ENCODE measurements at regions not wholly inside any gene's neighbourhood (a gene's known extent, or its start where the extent isn't known, plus 50 kb on each side); places are given as distances from the start of the nearest gene placed in this dataset.

DNA sequence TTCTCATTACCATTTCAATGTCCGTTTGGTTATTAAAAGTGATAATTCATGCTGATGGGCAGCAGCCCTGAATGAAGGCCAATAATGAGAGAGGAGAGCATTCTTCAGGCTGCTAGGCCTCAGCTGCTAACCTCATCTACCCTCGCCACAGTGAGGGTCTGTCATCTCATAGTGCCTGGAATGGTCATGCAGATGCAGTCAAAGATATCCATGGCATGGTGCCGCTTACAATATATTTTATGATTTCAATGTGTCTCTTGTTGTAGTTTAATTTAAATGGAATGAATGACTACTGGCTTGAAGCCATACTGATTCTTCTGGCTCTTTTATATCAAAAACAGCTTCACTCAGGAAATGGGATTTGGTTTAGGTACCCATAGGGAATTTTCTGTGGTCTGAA is 126.9 kb downstream of the SLC16A9 start:
- FAIRE-seq = no peak
- 77 to 91% (median 80%) methylated on average over 3 of the region's 3 CpGs for WGBS, 3 donors
- no peaks in the 10 kb centered on the region for H3K36me3 ChIP-seq (ENCODE audit: control insufficient read depth in 3 of 3, insufficient read depth in 2 of 3, low read depth in 1 of 3, low read length in 3 of 3)

GRCh38 chr10:59582058-59582457 is 127.6 kb downstream of the SLC16A9 start:
- Histone ChIP-seq H3K27ac (ENCODE audit: low read depth in 1 of 3, low read length in 2 of 3) (no peak overlapping the region), H3K9me3 (ENCODE audit: control insufficient read depth in 2 of 2, insufficient read depth in 1 of 2, low read depth in 1 of 2, low read length in 1 of 2) (no peaks in the 10 kb centered on the region), H3K36me3 (ENCODE audit: control insufficient read depth in 3 of 3, insufficient read depth in 2 of 3, low read depth in 1 of 3, low read length in 3 of 3) (no peaks in the 10 kb centered on the region), H3K4me3 (ENCODE audit: low read depth in 1 of 3, low read length in 3 of 3) (no peak overlapping the region), H3K4me1 (ENCODE audit: control insufficient read depth in 3 of 3, insufficient read depth in 2 of 3, low read depth in 1 of 3, low read length in 2 of 3) (no peaks in the 10 kb centered on the region), H3K27me3 (ENCODE audit: control insufficient read depth in 3 of 3, insufficient read depth in 3 of 3, low read length in 3 of 3) (no peaks in the 10 kb centered on the region)
- WGBS, 3 donors = 80 to 94% (median 81%) methylated on average over 3 of the region's 3 CpGs
- FAIRE-seq = no peak
- DNase-seq = no peak

More for the DNA sequence above, 126.9 kb downstream of the SLC16A9 start:
- DNase-seq = no peak
- Histone ChIP-seq H3K27ac (ENCODE audit: low read depth in 1 of 3, low read length in 2 of 3) (no peak overlapping the region), H3K9me3 (ENCODE audit: control insufficient read depth in 2 of 2, insufficient read depth in 1 of 2, low read depth in 1 of 2, low read length in 1 of 2) (no peaks in the 10 kb centered on the region), H3K27me3 (ENCODE audit: control insufficient read depth in 3 of 3, insufficient read depth in 3 of 3, low read length in 3 of 3) (no peaks in the 10 kb centered on the region), H3K4me3 (ENCODE audit: low read depth in 1 of 3, low read length in 3 of 3) (no peak overlapping the region), H3K4me1 (ENCODE audit: control insufficient read depth in 3 of 3, insufficient read depth in 2 of 3, low read depth in 1 of 3, low read length in 2 of 3) (no peaks in the 10 kb centered on the region)

GRCh38 chr10:59580026-59580863 is 129.4 kb downstream of the SLC16A9 start:
- H3K27ac ChIP-seq (ENCODE audit: low read depth in 1 of 3, low read length in 2 of 3) = no peak overlapping the region
- H3K9me3 ChIP-seq (ENCODE audit: control insufficient read depth in 2 of 2, insufficient read depth in 1 of 2, low read depth in 1 of 2, low read length in 1 of 2) = no peaks in the 10 kb centered on the region
- DNase-seq (peak; percentile 9 to 31), FAIRE-seq (no peak)
- peaks cover 0 to 3% (median 0%) of the 10 kb centered on the region in 3 donors for H3K27me3 ChIP-seq (ENCODE audit: control insufficient read depth in 3 of 3, insufficient read depth in 3 of 3, low read length in 3 of 3)
- H3K36me3 ChIP-seq (ENCODE audit: control insufficient read depth in 3 of 3, insufficient read depth in 2 of 3, low read depth in 1 of 3, low read length in 3 of 3) = no peaks in the 10 kb centered on the region
- H3K4me3 ChIP-seq (ENCODE audit: low read depth in 1 of 3, low read length in 3 of 3) = no peak overlapping the region
- H3K4me1 ChIP-seq (ENCODE audit: control insufficient read depth in 3 of 3, insufficient read depth in 2 of 3, low read depth in 1 of 3, low read length in 2 of 3) = no peaks in the 10 kb centered on the region
- WGBS, 3 donors = 32 to 38% (median 36%) methylated on average over 3 of the region's 3 CpGs

GRCh38 chr10:59578741-59579140 is 130.9 kb downstream of the SLC16A9 start:
- Histone ChIP-seq H3K27ac (ENCODE audit: low read depth in 1 of 3, low read length in 2 of 3) (no peak overlapping the region), H3K4me3 (ENCODE audit: low read depth in 1 of 3, low read length in 3 of 3) (no peak overlapping the region), H3K27me3 (ENCODE audit: control insufficient read depth in 3 of 3, insufficient read depth in 3 of 3, low read length in 3 of 3) (peaks cover 0 to 3% (median 0%) of the 10 kb centered on the region in 3 donors), H3K9me3 (ENCODE audit: control insufficient read depth in 2 of 2, insufficient read depth in 1 of 2, low read depth in 1 of 2, low read length in 1 of 2) (no peaks in the 10 kb centered on the region), H3K4me1 (ENCODE audit: control insufficient read depth in 3 of 3, insufficient read depth in 2 of 3, low read depth in 1 of 3, low read length in 2 of 3) (no peaks in the 10 kb centered on the region), H3K36me3 (ENCODE audit: control insufficient read depth in 3 of 3, insufficient read depth in 2 of 3, low read depth in 1 of 3, low read length in 3 of 3) (no peaks in the 10 kb centered on the region)
- no peak for DNase-seq
- 91 to 96% (median 93%) methylated on average over 4 of the region's 4 CpGs for WGBS, 3 donors
- no peak for FAIRE-seq

DNA sequence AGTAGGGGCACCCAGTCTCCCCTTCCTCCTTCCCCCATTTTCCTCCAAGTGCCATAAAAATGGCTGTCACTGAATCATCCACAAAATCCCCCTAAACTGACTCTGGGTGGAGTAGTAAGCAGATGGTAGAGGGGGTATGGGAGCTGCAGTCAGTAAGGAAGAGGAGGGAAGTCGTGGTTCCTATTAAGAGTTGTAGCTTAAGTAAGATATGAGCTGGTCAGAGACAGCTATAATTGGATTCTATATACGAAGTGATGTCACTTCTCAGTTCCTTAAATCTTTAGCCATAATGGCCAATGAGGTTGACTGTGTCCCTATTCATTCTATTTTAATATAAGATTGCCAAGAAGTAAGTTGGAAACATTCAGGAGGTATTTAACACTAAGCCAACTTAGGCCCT is 131.7 kb downstream of the SLC16A9 start:
- no peak overlapping the region for H3K4me3 ChIP-seq (ENCODE audit: low read depth in 1 of 3, low read length in 3 of 3)
- no peaks in the 10 kb centered on the region for H3K4me1 ChIP-seq (ENCODE audit: control insufficient read depth in 3 of 3, insufficient read depth in 2 of 3, low read depth in 1 of 3, low read length in 2 of 3)
- FAIRE-seq = no peak
- H3K27ac ChIP-seq (ENCODE audit: low read depth in 1 of 3, low read length in 2 of 3) = no peak overlapping the region
- WGBS, 3 donors = 67 to 79% (median 72%) methylated on average over 2 of the region's 2 CpGs
- H3K9me3 ChIP-seq (ENCODE audit: control insufficient read depth in 2 of 2, insufficient read depth in 1 of 2, low read depth in 1 of 2, low read length in 1 of 2) = no peaks in the 10 kb centered on the region
- peaks cover 0 to 3% (median 0%) of the 10 kb centered on the region in 3 donors for H3K27me3 ChIP-seq (ENCODE audit: control insufficient read depth in 3 of 3, insufficient read depth in 3 of 3, low read length in 3 of 3)
- no peak for DNase-seq
- H3K36me3 ChIP-seq (ENCODE audit: control insufficient read depth in 3 of 3, insufficient read depth in 2 of 3, low read depth in 1 of 3, low read length in 3 of 3) = no peaks in the 10 kb centered on the region

- FAIRE-seq (no peak), DNase-seq (no peak)
- Histone ChIP-seq H3K9me3 (ENCODE audit: control insufficient read depth in 2 of 2, insufficient read depth in 1 of 2, low read depth in 1 of 2, low read length in 1 of 2) (no peaks in the 10 kb centered on the region), H3K4me3 (ENCODE audit: low read depth in 1 of 3, low read length in 3 of 3) (no peak overlapping the region), H3K36me3 (ENCODE audit: control insufficient read depth in 3 of 3, insufficient read depth in 2 of 3, low read depth in 1 of 3, low read length in 3 of 3) (no peaks in the 10 kb centered on the region), H3K4me1 (ENCODE audit: control insufficient read depth in 3 of 3, insufficient read depth in 2 of 3, low read depth in 1 of 3, low read length in 2 of 3) (no peaks in the 10 kb centered on the region), H3K27ac (ENCODE audit: low read depth in 1 of 3, low read length in 2 of 3) (no peak overlapping the region), H3K27me3 (ENCODE audit: control insufficient read depth in 3 of 3, insufficient read depth in 3 of 3, low read length in 3 of 3) (peaks cover 0 to 7% (median 0%) of the 10 kb centered on the region in 3 donors)
Observed at GRCh38 chr10:59575269-59575668, 134.4 kb downstream of the SLC16A9 start.

GRCh38 chr10:59563531-59563930 is 146.1 kb downstream of the SLC16A9 start:
- no peaks in the 10 kb centered on the region for H3K27me3 ChIP-seq (ENCODE audit: control insufficient read depth in 3 of 3, insufficient read depth in 3 of 3, low read length in 3 of 3)
- H3K27ac ChIP-seq (ENCODE audit: low read depth in 1 of 3, low read length in 2 of 3) = no peak overlapping the region
- H3K4me3 ChIP-seq (ENCODE audit: low read depth in 1 of 3, low read length in 3 of 3) = no peak overlapping the region
- no peaks in the 10 kb centered on the region for H3K9me3 ChIP-seq (ENCODE audit: control insufficient read depth in 2 of 2, insufficient read depth in 1 of 2, low read depth in 1 of 2, low read length in 1 of 2)
- 48 to 79% (median 76%) methylated on average over 1 of the region's 1 CpG for WGBS, 3 donors
- no peaks in the 10 kb centered on the region for H3K4me1 ChIP-seq (ENCODE audit: control insufficient read depth in 3 of 3, insufficient read depth in 2 of 3, low read depth in 1 of 3, low read length in 2 of 3)
- DNase-seq (no peak), FAIRE-seq (no peak)
- no peaks in the 10 kb centered on the region for H3K36me3 ChIP-seq (ENCODE audit: control insufficient read depth in 3 of 3, insufficient read depth in 2 of 3, low read depth in 1 of 3, low read length in 3 of 3)

DNA sequence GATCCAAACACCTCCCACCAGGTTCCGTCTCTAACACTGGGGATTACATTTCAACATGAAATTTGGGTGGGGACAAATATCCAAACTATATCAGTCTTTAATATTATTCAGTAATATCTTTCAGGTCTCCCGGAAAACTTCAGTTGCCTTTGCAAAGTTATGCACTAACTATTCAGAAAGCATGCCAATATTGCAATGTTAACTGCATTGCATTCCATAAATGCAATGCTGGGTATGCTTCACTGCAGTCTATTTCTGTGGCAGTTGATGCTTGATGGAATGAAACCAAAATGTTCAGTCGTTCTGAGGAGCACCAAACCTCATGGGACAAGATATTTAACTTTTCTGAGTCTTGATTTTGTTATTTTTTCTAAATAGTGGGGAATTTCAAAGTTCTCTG is 147.5 kb downstream of the SLC16A9 start:
- Histone ChIP-seq H3K36me3 (ENCODE audit: control insufficient read depth in 3 of 3, insufficient read depth in 2 of 3, low read depth in 1 of 3, low read length in 3 of 3) (no peaks in the 10 kb centered on the region), H3K27ac (ENCODE audit: low read depth in 1 of 3, low read length in 2 of 3) (no peak overlapping the region), H3K4me1 (ENCODE audit: control insufficient read depth in 3 of 3, insufficient read depth in 2 of 3, low read depth in 1 of 3, low read length in 2 of 3) (no peaks in the 10 kb centered on the region), H3K27me3 (ENCODE audit: control insufficient read depth in 3 of 3, insufficient read depth in 3 of 3, low read length in 3 of 3) (no peaks in the 10 kb centered on the region), H3K9me3 (ENCODE audit: control insufficient read depth in 2 of 2, insufficient read depth in 1 of 2, low read depth in 1 of 2, low read length in 1 of 2) (no peaks in the 10 kb centered on the region), H3K4me3 (ENCODE audit: low read depth in 1 of 3, low read length in 3 of 3) (no peak overlapping the region)
- DNase-seq (no peak), FAIRE-seq (no peak)
- WGBS, 3 donors = 52 to 74% (median 67%) methylated on average over 3 of the region's 3 CpGs

All from small intestine (tissue), 7 donors.